ENCODE measurements at regions not wholly inside any gene's neighbourhood (a gene's known extent, or its start where the extent isn't known, plus 50 kb on each side); places are given as distances from the start of the nearest gene placed in this dataset.

- DNase-seq = no peak
- H3K27ac Mint-ChIP-seq = no peak overlapping the region
- H3K4me1 Mint-ChIP-seq = no peaks in the 10 kb centered on the region
- no peak overlapping the region for H3K4me3 Mint-ChIP-seq
- no peaks in the 10 kb centered on the region for H3K27me3 Mint-ChIP-seq (ENCODE audit: low read depth, poor library complexity)
- no peaks in the 10 kb centered on the region for H3K36me3 Mint-ChIP-seq (ENCODE audit: low read depth)
- no peak for TF ChIP-seq CTCF (IDR thresholded peaks at IDR 0.05)
- H3K9me3 Mint-ChIP-seq = peaks cover 24% of the 10 kb centered on the region
Observed at GRCh38 chrX:117120700-117121099, 657.9 kb upstream of the CT83 start.

- H3K4me3 Mint-ChIP-seq = no peak overlapping the region
- no peak overlapping the region for H3K27ac Mint-ChIP-seq
Observed at GRCh38 chrX:117096528-117096927, 633.8 kb upstream of the CT83 start.

GRCh38 chrX:117095393-117095792 lies 632.6 kb upstream of the CT83 start:
- H3K27ac Mint-ChIP-seq = no peak overlapping the region
- no peaks in the 10 kb centered on the region for H3K27me3 Mint-ChIP-seq (ENCODE audit: low read depth, poor library complexity)
- no peaks in the 10 kb centered on the region for H3K36me3 Mint-ChIP-seq (ENCODE audit: low read depth)
- no peak for DNase-seq
- H3K4me3 Mint-ChIP-seq = no peak overlapping the region
- peaks cover 4% of the 10 kb centered on the region for H3K9me3 Mint-ChIP-seq
- no peak for TF ChIP-seq CTCF (IDR thresholded peaks at IDR 0.05)
- H3K4me1 Mint-ChIP-seq = no peaks in the 10 kb centered on the region

More at GRCh38 chrX:117096528-117096927, 633.8 kb upstream of the CT83 start:
- H3K36me3 Mint-ChIP-seq (ENCODE audit: low read depth) = no peaks in the 10 kb centered on the region
- no peak for TF ChIP-seq CTCF (IDR thresholded peaks at IDR 0.05)
- H3K27me3 Mint-ChIP-seq (ENCODE audit: low read depth, poor library complexity) = no peaks in the 10 kb centered on the region
- H3K9me3 Mint-ChIP-seq = peaks cover 4% of the 10 kb centered on the region
- DNase-seq = no peak
- H3K4me1 Mint-ChIP-seq = no peaks in the 10 kb centered on the region

GRCh38 chrX:117094149-117094548 lies 631.4 kb upstream of the CT83 start:
- H3K27me3 Mint-ChIP-seq (ENCODE audit: low read depth, poor library complexity) = no peaks in the 10 kb centered on the region
- no peak for TF ChIP-seq CTCF (IDR thresholded peaks at IDR 0.05)
- H3K36me3 Mint-ChIP-seq (ENCODE audit: low read depth) = no peaks in the 10 kb centered on the region
- DNase-seq = no peak
- H3K9me3 Mint-ChIP-seq = peaks cover 4% of the 10 kb centered on the region
- no peak overlapping the region for H3K4me3 Mint-ChIP-seq
- no peaks in the 10 kb centered on the region for H3K4me1 Mint-ChIP-seq
- H3K27ac Mint-ChIP-seq = no peak overlapping the region

- DNase-seq = no peak
- Mint-ChIP-seq H3K27me3 (ENCODE audit: low read depth, poor library complexity) (no peaks in the 10 kb centered on the region), H3K27ac (no peak overlapping the region), H3K9me3 (peaks cover 4% of the 10 kb centered on the region), H3K36me3 (ENCODE audit: low read depth) (no peaks in the 10 kb centered on the region), H3K4me1 (no peaks in the 10 kb centered on the region), H3K4me3 (no peak overlapping the region)
- no peak for TF ChIP-seq CTCF (IDR thresholded peaks at IDR 0.05)
Observed at GRCh38 chrX:117093319-117093718, 630.5 kb upstream of the CT83 start.

- H3K27me3 Mint-ChIP-seq (ENCODE audit: low read depth, poor library complexity) = no peaks in the 10 kb centered on the region
- H3K27ac Mint-ChIP-seq = no peak overlapping the region
- no peaks in the 10 kb centered on the region for H3K4me1 Mint-ChIP-seq
- H3K36me3 Mint-ChIP-seq (ENCODE audit: low read depth) = no peaks in the 10 kb centered on the region
- no peak for TF ChIP-seq CTCF (IDR thresholded peaks at IDR 0.05)
- peaks cover 4% of the 10 kb centered on the region for H3K9me3 Mint-ChIP-seq
- no peak for DNase-seq
- no peak overlapping the region for H3K4me3 Mint-ChIP-seq
Observed at GRCh38 chrX:117092641-117093040, 629.9 kb upstream of the CT83 start.

All from nephron progenitor cell (in vitro differentiated cells).